IPS-NIHi7 (cell line): ENCODE measurements at regions not wholly inside any gene's neighbourhood (a gene's known extent, or its start where the extent isn't known, plus 50 kb on each side); places are given as distances from the start of the nearest gene placed in this dataset.

Source experiments
- DNase-seq: peaks from one replicate; pipeline ENCODE4 v3.0.0; 2012; ENCODE audit warnings: mixed read lengths; ENCODE audit errors: extremely low spot score

DNA sequence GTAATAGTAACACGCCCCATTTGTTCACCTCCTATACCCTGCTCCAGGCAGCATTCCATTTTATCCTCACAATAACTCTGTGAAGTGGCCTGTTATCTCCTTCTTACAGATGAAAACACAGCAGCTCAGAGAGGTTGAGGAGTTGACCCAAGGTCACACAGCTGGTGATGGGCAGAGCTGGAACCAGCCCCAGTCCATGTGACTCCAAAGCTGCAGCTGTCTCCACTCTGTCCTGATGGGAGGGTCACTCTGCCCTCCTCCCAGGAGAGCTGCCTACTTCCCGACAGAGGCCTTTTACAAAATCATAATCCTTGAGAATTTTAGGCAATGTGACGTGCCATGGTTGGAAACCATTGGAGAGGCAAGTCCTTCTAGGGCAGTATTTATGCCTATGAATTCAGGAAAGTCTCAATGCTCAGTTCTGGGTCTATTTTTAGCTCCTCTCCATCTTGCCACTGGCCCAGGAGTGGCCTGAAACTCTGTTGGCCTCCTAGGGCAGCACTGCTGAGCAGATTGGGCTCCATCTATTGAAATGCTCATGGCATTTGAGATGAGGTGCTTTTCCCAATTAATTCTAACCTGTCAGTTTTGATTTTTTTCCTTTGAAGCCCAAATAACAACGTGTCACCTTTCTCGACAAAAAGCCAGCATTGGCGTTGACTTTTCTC is 50.1 kb upstream of the KCNK12 start:
- DNase-seq, result no peak
